ENCODE measurements at regions not wholly inside any gene's neighbourhood (a gene's known extent, or its start where the extent isn't known, plus 50 kb on each side); places are given as distances from the start of the nearest gene placed in this dataset.
"Not testable (repeated sequence)": the region's sequence is repeated elsewhere in the genome, so short reads cannot be mapped to it uniquely, and the experiment has no call there.

GRCh38 chr6:119830069-119830468, 480.5 kb upstream of the MAN1A1 start:
- Mint-ChIP-seq H3K36me3 (ENCODE audit: low read depth, unreplicated experiment) (no peaks in the 10 kb centered on the region), H3K4me3 (ENCODE audit: unreplicated experiment) (no peak overlapping the region), H3K27ac (ENCODE audit: unreplicated experiment) (no peak overlapping the region), H3K4me1 (ENCODE audit: unreplicated experiment) (no peaks in the 10 kb centered on the region), H3K27me3 (ENCODE audit: unreplicated experiment) (no peaks in the 10 kb centered on the region), H3K9me3 (ENCODE audit: unreplicated experiment) (no peaks in the 10 kb centered on the region)
- DNase-seq (ENCODE audit: low spot score) = no peak
- no peak for TF ChIP-seq CTCF (IDR thresholded peaks at IDR 0.05; ENCODE audit: unreplicated experiment)

GRCh38 chr6:119829499-119829898, 479.9 kb upstream of the MAN1A1 start:
- not testable (repeated sequence) for H3K4me3 Mint-ChIP-seq (ENCODE audit: unreplicated experiment); H3K9me3 Mint-ChIP-seq (ENCODE audit: unreplicated experiment); H3K27ac Mint-ChIP-seq (ENCODE audit: unreplicated experiment); H3K36me3 Mint-ChIP-seq (ENCODE audit: low read depth, unreplicated experiment); H3K27me3 Mint-ChIP-seq (ENCODE audit: unreplicated experiment); H3K4me1 Mint-ChIP-seq (ENCODE audit: unreplicated experiment); DNase-seq (ENCODE audit: low spot score)

GRCh38 chr6:119829006-119829405, 479.4 kb upstream of the MAN1A1 start:
- Mint-ChIP-seq H3K4me3 (ENCODE audit: unreplicated experiment) (no peak overlapping the region), H3K9me3 (ENCODE audit: unreplicated experiment) (no peaks in the 10 kb centered on the region), H3K36me3 (ENCODE audit: low read depth, unreplicated experiment) (no peaks in the 10 kb centered on the region), H3K27me3 (ENCODE audit: unreplicated experiment) (no peaks in the 10 kb centered on the region), H3K4me1 (ENCODE audit: unreplicated experiment) (no peaks in the 10 kb centered on the region), H3K27ac (ENCODE audit: unreplicated experiment) (no peak overlapping the region)
- no peak for TF ChIP-seq CTCF (IDR thresholded peaks at IDR 0.05; ENCODE audit: unreplicated experiment)
- no peak for DNase-seq (ENCODE audit: low spot score)

GRCh38 chr6:119821380-119821779, 471.8 kb upstream of the MAN1A1 start:
- Mint-ChIP-seq H3K4me1 (ENCODE audit: unreplicated experiment) (no peaks in the 10 kb centered on the region), H3K27ac (ENCODE audit: unreplicated experiment) (no peak overlapping the region), H3K27me3 (ENCODE audit: unreplicated experiment) (no peaks in the 10 kb centered on the region), H3K4me3 (ENCODE audit: unreplicated experiment) (no peak overlapping the region), H3K9me3 (ENCODE audit: unreplicated experiment) (no peaks in the 10 kb centered on the region), H3K36me3 (ENCODE audit: low read depth, unreplicated experiment) (no peaks in the 10 kb centered on the region)
- TF ChIP-seq CTCF (IDR thresholded peaks at IDR 0.05; ENCODE audit: unreplicated experiment) = no peak
- no peak for DNase-seq (ENCODE audit: low spot score)

GRCh38 chr6:119818876-119819275, 469.3 kb upstream of the MAN1A1 start:
- Mint-ChIP-seq H3K27ac (ENCODE audit: unreplicated experiment) (no peak overlapping the region), H3K36me3 (ENCODE audit: low read depth, unreplicated experiment) (no peaks in the 10 kb centered on the region)
- no peak for TF ChIP-seq CTCF (IDR thresholded peaks at IDR 0.05; ENCODE audit: unreplicated experiment)

More at GRCh38 chr6:119818876-119819275, 469.3 kb upstream of the MAN1A1 start:
- H3K4me1 Mint-ChIP-seq (ENCODE audit: unreplicated experiment) = no peaks in the 10 kb centered on the region
- no peaks in the 10 kb centered on the region for H3K9me3 Mint-ChIP-seq (ENCODE audit: unreplicated experiment)
- no peaks in the 10 kb centered on the region for H3K27me3 Mint-ChIP-seq (ENCODE audit: unreplicated experiment)
- H3K4me3 Mint-ChIP-seq (ENCODE audit: unreplicated experiment) = no peak overlapping the region
- no peak for DNase-seq (ENCODE audit: low spot score)

Data from endothelial cell (in vitro differentiated cells).